ENCODE measurements at regions not wholly inside any gene's neighbourhood (a gene's known extent, or its start where the extent isn't known, plus 50 kb on each side); places are given as distances from the start of the nearest gene placed in this dataset.

- DNase-seq (ENCODE audit: insufficient read length, low spot score) (no peak), FAIRE-seq (no peak)
- no peak for TF ChIP-seq CTCF (IDR thresholded peaks at IDR 0.05; ENCODE audit: insufficient read depth, missing control alignments)
Observed at GRCh38 chr1:68963353-68963752, 466.5 kb upstream of the DEPDC1 start.

GRCh38 chr1:68969441-68969840 lies 472.6 kb upstream of the DEPDC1 start:
- DNase-seq (ENCODE audit: insufficient read length, low spot score) (no peak), FAIRE-seq (no peak)
- no peak for TF ChIP-seq CTCF (IDR thresholded peaks at IDR 0.05; ENCODE audit: insufficient read depth, missing control alignments)

DNA sequence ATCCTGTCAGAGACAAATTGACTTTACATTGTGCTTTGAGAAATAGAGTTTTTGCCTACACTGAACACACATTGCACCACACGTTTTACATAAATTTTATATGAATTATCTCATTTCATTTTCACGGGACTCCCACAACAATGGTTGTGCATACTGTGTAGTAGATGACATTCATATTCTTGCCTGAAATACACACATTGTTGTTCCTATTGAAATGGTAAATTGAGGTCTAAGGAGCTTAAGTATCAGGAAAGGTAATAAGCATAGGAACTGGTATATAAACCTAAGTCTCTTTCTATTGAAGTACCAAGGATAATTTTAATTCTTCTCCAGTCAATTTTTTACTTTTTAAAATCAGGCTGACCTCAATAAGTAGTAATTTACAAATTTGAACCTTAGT lies 473.7 kb upstream of the DEPDC1 start:
- TF ChIP-seq CTCF (IDR thresholded peaks at IDR 0.05; ENCODE audit: insufficient read depth, missing control alignments): no peak
- FAIRE-seq (no peak), DNase-seq (ENCODE audit: insufficient read length, low spot score) (no peak)

DNA sequence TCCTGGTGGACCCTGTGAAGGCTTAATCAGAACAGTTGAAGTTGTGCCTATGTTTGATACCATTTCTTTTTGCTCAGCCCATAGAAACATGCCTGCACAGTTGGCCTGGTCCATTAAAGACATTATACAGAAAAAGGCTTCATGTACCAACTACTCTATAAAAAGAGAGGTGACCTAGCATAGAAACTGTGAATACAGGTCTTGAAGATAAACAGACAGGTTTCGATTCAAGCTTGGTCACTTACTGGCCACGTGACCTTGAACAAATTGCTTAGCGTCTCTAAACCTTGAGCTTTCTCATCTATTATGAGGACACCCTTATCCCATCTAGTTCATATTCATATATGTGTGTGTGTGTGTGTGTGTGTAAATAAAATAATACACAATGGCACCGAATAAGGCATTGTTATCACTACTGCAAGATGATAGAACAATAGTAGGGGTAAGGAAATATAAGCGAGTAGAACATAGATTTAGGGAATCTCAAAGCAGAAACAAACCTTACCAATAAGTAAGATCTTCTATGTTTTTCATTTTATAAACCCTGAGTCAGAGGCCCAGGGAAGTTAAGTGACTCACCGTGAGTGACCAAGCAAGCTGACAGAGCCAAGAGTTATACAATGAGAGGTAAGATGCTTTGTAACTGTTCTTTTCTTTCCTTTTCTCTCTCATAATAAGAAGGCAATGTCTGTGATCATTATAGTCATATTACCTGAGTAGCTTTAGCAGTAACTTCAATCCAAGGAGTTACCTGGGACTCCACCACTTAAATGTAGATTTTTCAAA lies 476.8 kb upstream of the DEPDC1 start:
- TF ChIP-seq CTCF (IDR thresholded peaks at IDR 0.05; ENCODE audit: insufficient read depth, missing control alignments): no peak
- FAIRE-seq (no peak), DNase-seq (ENCODE audit: insufficient read length, low spot score) (no peak)

DNA sequence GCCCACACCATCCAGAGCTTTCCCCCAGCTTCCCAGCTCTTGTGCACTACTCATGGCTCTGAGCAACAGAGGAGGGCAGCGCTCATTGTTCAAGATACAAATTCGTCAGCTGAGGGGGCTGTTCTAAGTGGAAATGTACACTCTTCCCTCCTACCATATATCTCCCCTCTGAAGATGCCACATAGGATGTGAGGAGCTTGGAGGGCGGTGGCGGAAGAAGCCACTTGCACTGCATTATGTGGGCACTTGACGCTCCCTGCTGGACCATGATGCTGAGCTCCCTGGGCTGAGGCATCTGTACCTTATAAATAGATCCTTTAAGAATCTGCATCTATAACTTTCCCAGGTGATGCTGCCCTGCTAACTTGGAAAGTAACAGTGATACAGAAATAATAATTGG lies 477.6 kb upstream of the DEPDC1 start:
- FAIRE-seq: no peak
- TF ChIP-seq CTCF (IDR thresholded peaks at IDR 0.05; ENCODE audit: insufficient read depth, missing control alignments): no peak
- DNase-seq (ENCODE audit: insufficient read length, low spot score): no peak

GRCh38 chr1:68975212-68975933 lies 478.5 kb upstream of the DEPDC1 start:
- FAIRE-seq (no peak), DNase-seq (ENCODE audit: insufficient read length, low spot score) (no peak)
- TF ChIP-seq CTCF (IDR thresholded peaks at IDR 0.05; ENCODE audit: insufficient read depth, missing control alignments): no peak

All from D721Med (cell line).